Tibial nerve (tissue), 4 donors: ENCODE measurements at regions not wholly inside any gene's neighbourhood (a gene's known extent, or its start where the extent isn't known, plus 50 kb on each side); places are given as distances from the start of the nearest gene placed in this dataset.

Experiments
- CTCF ChIP-seq, 5 experiments: fragments of 200-600 bp in 3 of 5; fragments of 450-650 bp in 2 of 5; sonication (generic) in 3 of 5; IDR thresholded peaks; one replicate each; pipeline ENCODE4 v1.5.1; 2016 to 2019; ENCODE audit warnings: antibody characterized with exemption in 5 of 5, mild to moderate bottlenecking in 3 of 5, moderate library complexity in 2 of 5
- EP300 ChIP-seq, 2 donors: sonication (generic); formaldehyde crosslinking; IDR thresholded peaks; one replicate each; pipeline ENCODE4 v1.6.1; 2017; ENCODE audit warnings: antibody characterized with exemption in 2 of 2, mild to moderate bottlenecking in 1 of 2
- POLR2A ChIP-seq, 2 donors: fragments of 450-650 bp; IDR thresholded peaks; one replicate each; pipeline ENCODE4 v1.6.1; 2017; ENCODE audit warnings: antibody characterized with exemption in 2 of 2, mild to moderate bottlenecking in 2 of 2, moderate library complexity in 2 of 2

- TF ChIP-seq CTCF (IDR thresholded peaks at IDR 0.05) (no peak), EP300 (IDR thresholded peaks at IDR 0.05) (peak in 1 of 2 donors; percentile 14), POLR2A (IDR thresholded peaks at IDR 0.05) (no peak)
These were observed 1176.7 kb downstream of the NLGN4X start for GRCh38 chrX:5051831-5052491.
